Right lobe of liver (tissue), 4 donors: ENCODE measurements at regions not wholly inside any gene's neighbourhood (a gene's known extent, or its start where the extent isn't known, plus 50 kb on each side); places are given as distances from the start of the nearest gene placed in this dataset.

ENCODE experiments used
- POLR2A ChIP-seq: fragments of 450-650 bp; IDR thresholded peaks from one replicate; pipeline ENCODE4 v1.6.1; 2017; ENCODE audit warnings: antibody characterized with exemption, mild to moderate bottlenecking
- TF ChIP-seq, protein P1 (sequence below), 4 donors: fragments of 200-600 bp in 3 of 4; fragments of 450-650 bp in 1 of 4; IDR thresholded peaks; one replicate each; pipeline versions ENCODE4 v1.5.1 to v1.8.0; 2016 to 2022; ENCODE audit warnings: antibody characterized with exemption in 4 of 4, mild to moderate bottlenecking in 2 of 4
- donor health status: DM: no; HTN: no; CAD: no.
- donor health status: DM: no; HTN: no; CAD: no.
- donor health status: DM: no; HTN: yes; CAD: no.

- TF ChIP-seq, protein P1, sequence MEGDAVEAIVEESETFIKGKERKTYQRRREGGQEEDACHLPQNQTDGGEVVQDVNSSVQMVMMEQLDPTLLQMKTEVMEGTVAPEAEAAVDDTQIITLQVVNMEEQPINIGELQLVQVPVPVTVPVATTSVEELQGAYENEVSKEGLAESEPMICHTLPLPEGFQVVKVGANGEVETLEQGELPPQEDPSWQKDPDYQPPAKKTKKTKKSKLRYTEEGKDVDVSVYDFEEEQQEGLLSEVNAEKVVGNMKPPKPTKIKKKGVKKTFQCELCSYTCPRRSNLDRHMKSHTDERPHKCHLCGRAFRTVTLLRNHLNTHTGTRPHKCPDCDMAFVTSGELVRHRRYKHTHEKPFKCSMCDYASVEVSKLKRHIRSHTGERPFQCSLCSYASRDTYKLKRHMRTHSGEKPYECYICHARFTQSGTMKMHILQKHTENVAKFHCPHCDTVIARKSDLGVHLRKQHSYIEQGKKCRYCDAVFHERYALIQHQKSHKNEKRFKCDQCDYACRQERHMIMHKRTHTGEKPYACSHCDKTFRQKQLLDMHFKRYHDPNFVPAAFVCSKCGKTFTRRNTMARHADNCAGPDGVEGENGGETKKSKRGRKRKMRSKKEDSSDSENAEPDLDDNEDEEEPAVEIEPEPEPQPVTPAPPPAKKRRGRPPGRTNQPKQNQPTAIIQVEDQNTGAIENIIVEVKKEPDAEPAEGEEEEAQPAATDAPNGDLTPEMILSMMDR (IDR thresholded peaks at IDR 0.05) = no peak
- TF ChIP-seq POLR2A = no peak
Observed at GRCh38 chrX:40471965-40472648, 108.7 kb upstream of the ATP6AP2 start.
